ENCODE measurements at regions not wholly inside any gene's neighbourhood (a gene's known extent, or its start where the extent isn't known, plus 50 kb on each side); places are given as distances from the start of the nearest gene placed in this dataset.

GRCh38 chr13:27353166-27353583 is 71.2 kb upstream of the GTF3A start:
- Histone ChIP-seq H3K27me3 (ENCODE audit: insufficient read depth, low read length, poor library complexity, severe bottlenecking) (no peaks in the 10 kb centered on the region), H2AFZ (ENCODE audit: low read length) (no peak overlapping the region), H3K4me2 (ENCODE audit: low read depth, low read length, poor library complexity, severe bottlenecking) (no peak overlapping the region), H4K20me1 (ENCODE audit: insufficient read depth, low read length, poor library complexity, severe bottlenecking) (no peaks in the 10 kb centered on the region), H3K79me2 (ENCODE audit: insufficient read depth, low read length) (no peaks in the 10 kb centered on the region), H3K4me3 (ENCODE audit: low read length, poor library complexity, severe bottlenecking) (no peak overlapping the region), H3F3A (ENCODE audit: low read depth) (no peaks in the 10 kb centered on the region), H3K36me3 (ENCODE audit: insufficient read depth, low read length) (no peaks in the 10 kb centered on the region), H3K9me3 (ENCODE audit: insufficient read depth, low read depth, low read length) (no peaks in the 10 kb centered on the region), H3K9ac (ENCODE audit: low read depth, low read length, poor library complexity, severe bottlenecking) (no peak overlapping the region), H3K4me1 (ENCODE audit: insufficient read depth, low read length, poor library complexity, severe bottlenecking) (no peaks in the 10 kb centered on the region), H3K9me2 (replicated peaks; ENCODE audit: low read depth, low read length) (no peaks in the 10 kb centered on the region)
- TF ChIP-seq EZH2phosphoT487 (IDR thresholded peaks at IDR 0.05; ENCODE audit: borderline replicate concordance) (no peak), CTCF (conservative IDR thresholded peaks at IDR 0.05; ENCODE audit: low read length) (no peak)

GRCh38 chr13:27353708-27354107 is 70.7 kb upstream of the GTF3A start:
- H3K79me2 ChIP-seq (ENCODE audit: insufficient read depth, low read length), result no peaks in the 10 kb centered on the region
- no peak overlapping the region for H3K4me2 ChIP-seq (ENCODE audit: low read depth, low read length, poor library complexity, severe bottlenecking)
- no peaks in the 10 kb centered on the region for H3F3A ChIP-seq (ENCODE audit: low read depth)
- H4K20me1 ChIP-seq (ENCODE audit: insufficient read depth, low read length, poor library complexity, severe bottlenecking), result no peaks in the 10 kb centered on the region
- H3K9ac ChIP-seq (ENCODE audit: low read depth, low read length, poor library complexity, severe bottlenecking), result no peak overlapping the region
- TF ChIP-seq EZH2phosphoT487 (IDR thresholded peaks at IDR 0.05; ENCODE audit: borderline replicate concordance), result no peak
- TF ChIP-seq CTCF (conservative IDR thresholded peaks at IDR 0.05; ENCODE audit: low read length), result no peak
- H3K36me3 ChIP-seq (ENCODE audit: insufficient read depth, low read length), result no peaks in the 10 kb centered on the region
- H3K4me1 ChIP-seq (ENCODE audit: insufficient read depth, low read length, poor library complexity, severe bottlenecking), result no peaks in the 10 kb centered on the region
- H3K27me3 ChIP-seq (ENCODE audit: insufficient read depth, low read length, poor library complexity, severe bottlenecking), result no peaks in the 10 kb centered on the region
- H3K9me3 ChIP-seq (ENCODE audit: insufficient read depth, low read depth, low read length), result no peaks in the 10 kb centered on the region
- H2AFZ ChIP-seq (ENCODE audit: low read length), result no peak overlapping the region
- no peaks in the 10 kb centered on the region for H3K9me2 ChIP-seq (replicated peaks; ENCODE audit: low read depth, low read length)
- H3K4me3 ChIP-seq (ENCODE audit: low read length, poor library complexity, severe bottlenecking), result no peak overlapping the region

- H3K4me3 ChIP-seq (ENCODE audit: low read length, poor library complexity, severe bottlenecking), result no peak overlapping the region
- H3K36me3 ChIP-seq (ENCODE audit: insufficient read depth, low read length), result no peaks in the 10 kb centered on the region
- TF ChIP-seq CTCF (conservative IDR thresholded peaks at IDR 0.05; ENCODE audit: low read length) (no peak), EZH2phosphoT487 (IDR thresholded peaks at IDR 0.05; ENCODE audit: borderline replicate concordance) (no peak)
- H3K9ac ChIP-seq (ENCODE audit: low read depth, low read length, poor library complexity, severe bottlenecking), result no peak overlapping the region
- no peaks in the 10 kb centered on the region for H3K79me2 ChIP-seq (ENCODE audit: insufficient read depth, low read length)
- no peaks in the 10 kb centered on the region for H3F3A ChIP-seq (ENCODE audit: low read depth)
- H2AFZ ChIP-seq (ENCODE audit: low read length), result no peak overlapping the region
- H3K4me2 ChIP-seq (ENCODE audit: low read depth, low read length, poor library complexity, severe bottlenecking), result no peak overlapping the region
- H3K27me3 ChIP-seq (ENCODE audit: insufficient read depth, low read length, poor library complexity, severe bottlenecking), result no peaks in the 10 kb centered on the region
- H3K9me3 ChIP-seq (ENCODE audit: insufficient read depth, low read depth, low read length), result no peaks in the 10 kb centered on the region
- no peaks in the 10 kb centered on the region for H3K9me2 ChIP-seq (replicated peaks; ENCODE audit: low read depth, low read length)
- H4K20me1 ChIP-seq (ENCODE audit: insufficient read depth, low read length, poor library complexity, severe bottlenecking), result no peaks in the 10 kb centered on the region
- H3K4me1 ChIP-seq (ENCODE audit: insufficient read depth, low read length, poor library complexity, severe bottlenecking), result no peaks in the 10 kb centered on the region
Observed at GRCh38 chr13:27354379-27354778, 70.0 kb upstream of the GTF3A start.
